ENCODE measurements at regions not wholly inside any gene's neighbourhood (a gene's known extent, or its start where the extent isn't known, plus 50 kb on each side); places are given as distances from the start of the nearest gene placed in this dataset.

DNA sequence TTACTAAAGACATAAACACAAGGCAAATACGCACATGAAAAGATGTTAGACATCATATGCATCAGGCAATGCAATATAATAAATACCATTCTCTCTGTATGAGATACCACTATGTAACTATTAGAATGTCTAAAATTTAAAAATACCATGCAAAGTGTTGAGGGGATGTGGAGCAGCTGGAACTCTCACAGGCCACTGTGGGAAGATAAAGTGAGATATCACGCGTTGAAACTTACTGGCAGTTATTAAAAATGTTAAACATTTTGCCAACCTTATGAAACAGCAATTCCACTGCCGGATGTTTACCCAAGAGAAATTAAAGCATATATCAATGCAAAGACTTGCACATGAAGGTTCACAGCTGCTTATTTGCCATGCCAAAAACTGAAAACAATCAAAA, 556.7 kb downstream of the LRRC70 start:
- Histone ChIP-seq H3T11ph (ENCODE audit: low read length) (no peak overlapping the region), H2BK12ac (ENCODE audit: insufficient read length, low read depth, low read length) (no peak overlapping the region), H2BK120ac (ENCODE audit: low read depth, low read length, poor library complexity, severe bottlenecking) (no peak overlapping the region), H3K56ac (ENCODE audit: insufficient read length, low read depth, low read length) (no peak overlapping the region), H3K4ac (ENCODE audit: low read depth, low read length) (no peak overlapping the region), H3K79me1 (ENCODE audit: insufficient read depth, low read depth, low read length, poor library complexity, severe bottlenecking) (no peaks in the 10 kb centered on the region), H4K91ac (ENCODE audit: insufficient read length, low read depth, low read length) (no peak overlapping the region), H2AK5ac (ENCODE audit: insufficient read length, low read length) (no peak overlapping the region), H4K8ac (replicated peaks; ENCODE audit: insufficient read length, low read depth, low read length) (no peak overlapping the region), H3K23ac (ENCODE audit: insufficient read length, low read depth, low read length) (no peak overlapping the region), H3K14ac (ENCODE audit: insufficient read depth, low read length) (no peak overlapping the region), H3K27ac (ENCODE audit: insufficient read length, low read depth, low read length) (no peak overlapping the region), H4K5ac (ENCODE audit: insufficient read length, low read depth, low read length) (no peak overlapping the region), H3K9ac (ENCODE audit: extremely low read depth, insufficient read length, low read length) (no peak overlapping the region), H2BK15ac (ENCODE audit: low read depth, low read length) (no peak overlapping the region), H2BK5ac (ENCODE audit: insufficient read length, low read length) (no peak overlapping the region), H3K23me2 (ENCODE audit: insufficient read length, low read depth, low read length, poor library complexity, severe bottlenecking) (no peaks in the 10 kb centered on the region), H3K9me3 (ENCODE audit: control insufficient read depth, low read depth, low read length) (no peaks in the 10 kb centered on the region), H3K4me2 (ENCODE audit: insufficient read depth, insufficient read length, low read length) (no peak overlapping the region), H3K4me1 (ENCODE audit: insufficient read depth, low read length) (no peaks in the 10 kb centered on the region), H2BK20ac (ENCODE audit: low read depth, low read length, poor library complexity, severe bottlenecking) (no peak overlapping the region), H4K20me1 (ENCODE audit: control insufficient read depth, insufficient read depth, insufficient read length) (no peaks in the 10 kb centered on the region), H2AFZ (ENCODE audit: low read length) (no peak overlapping the region), H3K18ac (ENCODE audit: insufficient read length, low read depth, low read length) (no peak overlapping the region), H3K79me2 (ENCODE audit: insufficient read depth, low read length) (no peaks in the 10 kb centered on the region), H3K27me3 (ENCODE audit: insufficient read depth, low read length) (no peaks in the 10 kb centered on the region)
- DNase-seq, result no peak
- H3K9me3 Mint-ChIP-seq, result no peaks in the 10 kb centered on the region
- no peaks in the 10 kb centered on the region for H3K4me1 Mint-ChIP-seq
- WGBS (ENCODE audit: extremely low coverage, insufficient read length, low lambda C conversion rate), result no CpG with 5 or more reads among the region's 4 CpGs
- H3K4me3 Mint-ChIP-seq, result no peak overlapping the region
- H3K36me3 Mint-ChIP-seq (ENCODE audit: insufficient read depth in 1 of 3, low read depth in 3 of 3), result no peaks in the 10 kb centered on the region
- H3K27ac Mint-ChIP-seq, result no peak overlapping the region
- TF ChIP-seq, protein P1, sequence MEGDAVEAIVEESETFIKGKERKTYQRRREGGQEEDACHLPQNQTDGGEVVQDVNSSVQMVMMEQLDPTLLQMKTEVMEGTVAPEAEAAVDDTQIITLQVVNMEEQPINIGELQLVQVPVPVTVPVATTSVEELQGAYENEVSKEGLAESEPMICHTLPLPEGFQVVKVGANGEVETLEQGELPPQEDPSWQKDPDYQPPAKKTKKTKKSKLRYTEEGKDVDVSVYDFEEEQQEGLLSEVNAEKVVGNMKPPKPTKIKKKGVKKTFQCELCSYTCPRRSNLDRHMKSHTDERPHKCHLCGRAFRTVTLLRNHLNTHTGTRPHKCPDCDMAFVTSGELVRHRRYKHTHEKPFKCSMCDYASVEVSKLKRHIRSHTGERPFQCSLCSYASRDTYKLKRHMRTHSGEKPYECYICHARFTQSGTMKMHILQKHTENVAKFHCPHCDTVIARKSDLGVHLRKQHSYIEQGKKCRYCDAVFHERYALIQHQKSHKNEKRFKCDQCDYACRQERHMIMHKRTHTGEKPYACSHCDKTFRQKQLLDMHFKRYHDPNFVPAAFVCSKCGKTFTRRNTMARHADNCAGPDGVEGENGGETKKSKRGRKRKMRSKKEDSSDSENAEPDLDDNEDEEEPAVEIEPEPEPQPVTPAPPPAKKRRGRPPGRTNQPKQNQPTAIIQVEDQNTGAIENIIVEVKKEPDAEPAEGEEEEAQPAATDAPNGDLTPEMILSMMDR (conservative IDR thresholded peaks at IDR 0.05), result no peak
- H3K27me3 Mint-ChIP-seq (ENCODE audit: low read depth), result no peaks in the 10 kb centered on the region

Data from H9 (cell line).